T-cell (primary cell): ENCODE measurements at regions not wholly inside any gene's neighbourhood (a gene's known extent, or its start where the extent isn't known, plus 50 kb on each side); places are given as distances from the start of the nearest gene placed in this dataset.

Source experiments
- ATAC-seq, 4 experiments: fragments of 200-7000 bp in 3 of 4; fragments of 150-1000 bp in 1 of 4; cut with Tn5 transposase; replicated peaks in 1 of 4; 1 replicate in 3 of 4; 2 replicates in 1 of 4; pipeline ENCODE4 v1.10.0; 2021; ENCODE audit warnings: moderate library complexity in 3 of 4, mild to moderate bottlenecking in 2 of 4, moderate number of reproducible peaks in 1 of 4
- CTCF ChIA-PET, 2 donors: fragments of 300-600 bp; sonication (Branson Sonifier 250); formaldehyde crosslinking; loops; one replicate each; lab custom pipeline; 2022; ENCODE audit warnings: antibody characterized with exemption in 2 of 2; lab: Charles Lee
- POLR2A ChIA-PET, 2 donors: fragments of 300-600 bp; sonication (Branson Sonifier 250); formaldehyde crosslinking; loops; one replicate each; lab custom pipeline; 2022; ENCODE audit warnings: antibody characterized with exemption in 2 of 2; lab: Charles Lee
- DNase-seq, 35 experiments: peaks; one replicate each; pipeline versions ENCODE4 v3.0.0 to v3.0.0-alpha.2; 2013 to 2023
- H3K27ac ChIP-seq: one replicate; pipeline ENCODE4 v1.5.1; 2013; ENCODE audit warnings: low read length
- H3K27me3 ChIP-seq, 2 experiments: replicated peaks in 1 of 2; 1 replicate in 1 of 2; 2 replicates in 1 of 2; pipeline versions ENCODE4 v1.6.1 to v1.7.0; 2013; ENCODE audit warnings: low read length in 1 of 2, mixed read lengths in 1 of 2; ENCODE audit not compliant: control insufficient read depth in 2 of 2, insufficient read depth in 2 of 2; ENCODE audit errors: extremely low read depth in 1 of 2
- H3K36me3 ChIP-seq, 2 donors: 1 replicate in 1 of 2; 2 replicates in 1 of 2; pipeline versions ENCODE4 v1.6.1 to v1.7.0; 2013; ENCODE audit warnings: low read length in 1 of 2; ENCODE audit not compliant: control insufficient read depth in 2 of 2, insufficient read depth in 1 of 2; ENCODE audit errors: extremely low read depth in 1 of 2
- H3K4me1 ChIP-seq, 2 experiments: 1 replicate in 1 of 2; 2 replicates in 1 of 2; pipeline versions ENCODE4 v1.6.1 to v1.7.0; 2013; ENCODE audit warnings: low read length in 2 of 2, mixed read lengths in 1 of 2; ENCODE audit not compliant: insufficient read depth in 2 of 2, control insufficient read depth in 1 of 2; ENCODE audit errors: extremely low read depth in 1 of 2
- H3K4me3 ChIP-seq, 2 donors: 1 replicate in 1 of 2; 2 replicates in 1 of 2; pipeline versions ENCODE4 v1.5.1 to v1.7.0; 2013; ENCODE audit warnings: mild to moderate bottlenecking in 2 of 2, low read length in 1 of 2, moderate library complexity in 1 of 2; ENCODE audit not compliant: control insufficient read depth in 1 of 2; ENCODE audit errors: extremely low read depth in 1 of 2
- H3K9me3 ChIP-seq: 2 replicates; pipeline ENCODE4 v1.7.0; 2013
- H3K27ac Mint-ChIP-seq, 2 donors: one replicate each; pipeline ENCODE4 v1.8.0; 2020 to 2021; ENCODE audit warnings: mild to moderate bottlenecking in 2 of 2, mixed read lengths in 2 of 2
- H3K27me3 Mint-ChIP-seq, 2 donors: one replicate each; pipeline ENCODE4 v1.8.0; 2021 to 2022; ENCODE audit warnings: mixed read lengths in 2 of 2
- H3K36me3 Mint-ChIP-seq: one replicate; pipeline ENCODE4 v1.8.0; 2021; ENCODE audit warnings: mixed read lengths
- H3K4me1 Mint-ChIP-seq, 3 donors: one replicate each; pipeline ENCODE4 v1.8.0; 2020 to 2022; ENCODE audit warnings: mixed read lengths in 3 of 3, mild to moderate bottlenecking in 1 of 3
- H3K4me3 Mint-ChIP-seq, 3 donors: one replicate each; pipeline ENCODE4 v1.8.0; 2020 to 2022; ENCODE audit warnings: mild to moderate bottlenecking in 3 of 3, mixed read lengths in 3 of 3, moderate library complexity in 3 of 3
- H3K9me3 Mint-ChIP-seq, 3 donors: one replicate each; pipeline ENCODE4 v1.8.0; 2020 to 2022; ENCODE audit warnings: mixed read lengths in 3 of 3
- WGBS: methylation state at CpG from one replicate; pipeline ENCODE4 v1.1.5; 2013; ENCODE audit warnings: missing lambda C conversion rate; ENCODE audit not compliant: insufficient coverage; 5-methylcytosine and 5-hydroxymethylcytosine counted together

DNA sequence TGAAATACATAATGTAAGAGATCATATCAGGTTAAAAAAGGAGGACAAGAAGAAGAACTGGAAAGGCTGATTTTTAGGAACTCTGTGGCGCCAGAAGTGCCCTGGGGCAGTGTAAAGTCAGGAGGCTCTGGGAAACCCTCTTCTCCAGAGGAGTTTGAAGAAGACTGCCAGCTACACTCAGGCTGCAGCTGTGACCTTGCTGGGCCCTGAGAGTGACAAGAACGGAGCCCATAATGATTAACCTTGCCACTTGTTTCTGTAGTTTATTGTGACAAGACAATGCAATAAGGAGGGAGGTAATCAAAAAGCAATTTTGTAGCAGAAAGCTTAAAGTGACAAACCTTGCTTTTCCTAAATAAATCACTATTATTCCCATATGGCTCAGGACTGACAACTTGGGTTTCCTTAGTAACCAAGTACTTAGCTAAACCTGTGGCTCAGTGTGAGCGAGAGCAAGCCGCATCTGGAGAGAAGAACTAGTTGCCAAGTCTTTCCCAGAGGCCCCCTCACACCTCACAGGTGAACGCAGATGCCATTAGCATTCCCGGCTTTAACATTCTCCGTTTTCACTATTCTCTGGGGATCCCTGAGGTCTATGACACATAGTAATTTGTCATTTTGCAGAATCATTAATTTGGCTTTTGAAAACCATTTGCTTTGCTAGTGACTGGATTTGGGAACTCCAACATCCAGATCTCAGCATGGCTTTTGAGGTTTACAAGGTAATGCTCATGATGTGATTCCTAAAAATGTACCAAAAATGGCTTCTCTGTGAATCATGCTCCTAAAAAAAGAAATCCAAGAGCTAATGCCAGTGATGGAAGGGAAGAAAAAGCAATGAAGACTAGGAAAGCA is 115.9 kb downstream of the OMA1 start:
- no peak overlapping the region for H3K27ac ChIP-seq
- DNase-seq (no peak), ATAC-seq (no peak)
- H3K27me3 Mint-ChIP-seq = peaks cover 0 to 10% of the 10 kb centered on the region in 2 donors
- H3K4me3 ChIP-seq = no peak overlapping the region
- H3K27ac Mint-ChIP-seq = no peak overlapping the region
- H3K27me3 ChIP-seq = no peaks in the 10 kb centered on the region
- ChIA-PET POLR2A (no interaction called here), CTCF (interaction anchor here in 1 of 2 donors (0.7 kb wide), 1 partner anchor 10 kb away, joined by 3 read pairs; no protein-coding TSS in a partner anchor)
- no peaks in the 10 kb centered on the region for H3K36me3 ChIP-seq
- H3K9me3 Mint-ChIP-seq = no peaks in the 10 kb centered on the region
- H3K4me1 ChIP-seq = no peaks in the 10 kb centered on the region
- H3K4me3 Mint-ChIP-seq = no peak overlapping the region
- WGBS = 80% methylated on average over 2 of the region's 7 CpGs
- H3K36me3 Mint-ChIP-seq = peaks cover 29% of the 10 kb centered on the region
- no peaks in the 10 kb centered on the region for H3K4me1 Mint-ChIP-seq
- H3K9me3 ChIP-seq = no peaks in the 10 kb centered on the region

DNA sequence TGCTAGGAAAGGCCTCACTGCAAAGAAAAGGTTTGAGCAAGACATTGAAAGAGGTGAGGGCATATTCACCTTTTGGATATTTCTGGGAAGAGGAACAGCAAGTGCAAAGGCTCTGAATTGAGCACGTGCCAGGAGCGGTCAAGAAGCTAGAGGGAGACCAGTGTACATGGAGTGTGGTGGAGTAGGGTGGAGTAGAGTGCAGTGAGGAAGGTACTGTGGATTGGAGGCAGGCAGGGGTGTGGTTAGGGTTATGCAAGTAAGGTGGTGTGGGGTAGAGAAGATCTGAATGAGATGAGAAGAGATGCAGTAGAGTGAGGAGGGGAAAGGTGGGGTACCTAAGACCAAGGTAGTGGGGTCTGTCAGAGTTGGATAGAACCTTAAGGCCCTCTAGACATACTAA is 119.6 kb downstream of the OMA1 start:
- peaks cover 36% of the 10 kb centered on the region for H3K36me3 Mint-ChIP-seq
- ChIA-PET CTCF (no interaction called here), POLR2A (no interaction called here)
- no peak overlapping the region for H3K27ac Mint-ChIP-seq
- Histone ChIP-seq H3K4me1 (no peaks in the 10 kb centered on the region), H3K4me3 (no peak overlapping the region), H3K36me3 (no peaks in the 10 kb centered on the region), H3K27ac (no peak overlapping the region), H3K27me3 (no peaks in the 10 kb centered on the region), H3K9me3 (no peaks in the 10 kb centered on the region)
- no peaks in the 10 kb centered on the region for H3K4me1 Mint-ChIP-seq
- no peak for DNase-seq
- H3K4me3 Mint-ChIP-seq = no peak overlapping the region
- no peak for ATAC-seq
- 100% methylated on average over 2 of the region's 2 CpGs for WGBS
- H3K9me3 Mint-ChIP-seq = no peaks in the 10 kb centered on the region
- H3K27me3 Mint-ChIP-seq = peaks cover 0 to 17% of the 10 kb centered on the region in 2 donors

DNA sequence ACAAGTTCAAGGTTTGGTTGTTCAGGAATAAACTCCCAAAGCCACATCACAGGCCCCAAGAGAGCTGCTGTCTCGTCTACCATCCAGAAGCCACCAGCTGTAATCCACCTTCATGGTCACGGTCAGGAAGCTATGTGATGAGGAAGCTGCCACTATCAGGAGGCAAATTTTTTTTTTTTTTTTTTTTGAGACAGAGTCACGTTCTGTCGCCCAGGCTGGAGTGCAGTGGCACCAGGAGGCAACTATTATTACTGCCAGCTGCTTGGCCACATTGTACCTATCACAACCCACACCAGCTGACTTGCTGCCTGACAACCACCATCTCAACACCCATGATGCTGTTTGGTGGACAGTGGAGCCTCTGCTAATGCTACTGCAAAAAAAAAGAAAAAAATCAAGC is 124.1 kb downstream of the OMA1 start:
- WGBS = no CpG with 5 or more reads among the region's 4 CpGs
- peaks cover 4 to 22% of the 10 kb centered on the region in 2 donors for H3K27me3 Mint-ChIP-seq
- H3K27ac Mint-ChIP-seq = no peak overlapping the region
- Histone ChIP-seq H3K4me3 (no peak overlapping the region), H3K27me3 (no peaks in the 10 kb centered on the region), H3K36me3 (no peaks in the 10 kb centered on the region), H3K4me1 (no peaks in the 10 kb centered on the region), H3K9me3 (no peaks in the 10 kb centered on the region), H3K27ac (no peak overlapping the region)
- H3K9me3 Mint-ChIP-seq = no peaks in the 10 kb centered on the region
- POLR2A ChIA-PET = interaction anchor here in 1 of 2 donors (0.5 kb wide), 1 partner anchor 202 kb away, joined by 3 read pairs; no protein-coding TSS in a partner anchor
- ATAC-seq (no peak), DNase-seq (no peak)
- no peaks in the 10 kb centered on the region for H3K4me1 Mint-ChIP-seq
- H3K4me3 Mint-ChIP-seq = no peak overlapping the region
- CTCF ChIA-PET = interaction anchor here in 1 of 2 donors (0.7 kb wide), 1 partner anchor 128 kb away, joined by 3 read pairs; no protein-coding TSS in a partner anchor
- peaks cover 18% of the 10 kb centered on the region for H3K36me3 Mint-ChIP-seq

DNA sequence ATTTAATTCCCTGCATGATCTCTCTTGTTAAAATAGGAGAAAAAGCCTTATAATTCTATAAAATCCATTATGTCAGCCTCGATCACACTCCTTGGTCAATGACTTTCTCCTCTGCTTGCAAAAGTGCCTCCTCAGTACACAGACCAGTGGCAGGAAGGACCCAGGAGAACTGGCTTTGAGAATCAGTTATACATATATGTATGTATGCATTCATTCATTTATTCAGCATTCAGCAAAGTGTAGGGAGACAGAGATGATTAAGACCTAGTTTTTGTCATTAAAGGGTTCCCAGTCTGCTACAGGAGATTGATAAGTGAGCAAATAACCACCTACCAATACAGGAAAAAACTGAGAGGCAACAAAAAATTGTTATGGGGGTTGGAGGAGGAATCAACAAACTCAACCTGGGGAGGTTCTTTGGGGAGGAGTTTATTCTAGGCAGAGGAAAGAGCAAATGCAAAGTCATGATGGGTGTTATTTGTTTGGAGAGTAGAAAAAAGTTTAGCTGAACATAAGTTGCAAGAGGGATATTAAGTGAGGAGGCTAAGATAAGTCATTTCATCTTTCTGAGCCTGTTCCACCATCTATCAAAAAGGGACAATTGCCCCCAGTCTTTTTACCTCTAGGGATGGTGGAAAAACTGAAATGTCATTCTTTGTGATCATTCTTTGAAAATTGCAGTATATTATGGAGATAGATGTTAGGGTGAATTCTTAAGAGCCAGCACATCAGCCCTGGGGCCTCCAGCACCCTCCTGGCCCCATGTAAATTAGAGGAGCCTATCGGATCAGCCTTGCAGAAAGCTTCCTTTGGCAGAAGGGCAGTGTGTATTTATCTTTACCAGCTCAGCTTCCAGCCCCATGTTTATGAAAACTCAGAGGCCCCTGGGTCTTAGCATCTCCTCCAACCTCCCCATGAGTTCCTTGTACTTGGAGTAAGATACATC is 128.0 kb downstream of the OMA1 start:
- Histone ChIP-seq H3K36me3 (peaks cover 0 to 5% of the 10 kb centered on the region in 2 donors), H3K27ac (no peak overlapping the region), H3K4me3 (no peak overlapping the region), H3K27me3 (no peaks in the 10 kb centered on the region), H3K9me3 (no peaks in the 10 kb centered on the region), H3K4me1 (no peaks in the 10 kb centered on the region)
- DNase-seq (no peak), ATAC-seq (no peak)
- Mint-ChIP-seq H3K9me3 (no peaks in the 10 kb centered on the region), H3K36me3 (no peaks in the 10 kb centered on the region), H3K27me3 (peaks cover 4 to 10% of the 10 kb centered on the region in 2 donors), H3K4me3 (no peak overlapping the region), H3K4me1 (no peaks in the 10 kb centered on the region), H3K27ac (no peak overlapping the region)
- CTCF ChIA-PET = no interaction called here
- no CpG with 5 or more reads among the region's 2 CpGs for WGBS
- POLR2A ChIA-PET = no interaction called here

DNA sequence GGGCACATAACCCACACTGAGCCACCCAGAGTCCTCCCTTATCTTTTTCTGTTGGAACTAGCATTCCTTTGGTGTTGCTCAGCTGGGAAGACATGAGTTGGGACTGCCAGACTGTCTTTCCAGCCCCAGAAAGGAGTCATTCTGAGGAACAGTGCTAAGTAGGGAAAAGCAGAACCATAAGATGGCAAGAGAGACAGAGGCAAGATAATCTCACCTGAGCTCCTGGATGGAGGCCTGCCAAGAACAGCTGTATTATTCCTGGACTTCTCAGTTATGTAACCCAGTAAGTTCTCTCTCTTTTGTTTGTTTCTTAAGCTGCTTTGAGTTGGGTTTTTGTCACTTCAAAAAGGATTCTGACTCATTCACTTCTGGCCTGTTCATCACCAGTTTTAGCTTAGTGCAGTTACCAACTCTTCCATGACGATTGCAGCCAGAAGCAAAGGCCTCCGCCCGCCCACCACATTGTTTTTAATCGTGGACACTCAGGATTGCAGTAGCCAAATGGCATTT is 134.4 kb downstream of the OMA1 start:
- no peak for ATAC-seq
- Histone ChIP-seq H3K36me3 (peaks cover 0 to 3% of the 10 kb centered on the region in 2 donors), H3K27me3 (no peaks in the 10 kb centered on the region), H3K27ac (no peak overlapping the region), H3K4me1 (no peaks in the 10 kb centered on the region), H3K4me3 (no peak overlapping the region), H3K9me3 (no peaks in the 10 kb centered on the region)
- DNase-seq = no peak
- Mint-ChIP-seq H3K27me3 (peaks cover 3 to 7% of the 10 kb centered on the region in 2 donors), H3K27ac (no peak overlapping the region), H3K4me3 (no peak overlapping the region), H3K9me3 (no peaks in the 10 kb centered on the region), H3K4me1 (no peaks in the 10 kb centered on the region), H3K36me3 (no peaks in the 10 kb centered on the region)
- ChIA-PET POLR2A (no interaction called here), CTCF (no interaction called here)
- WGBS = 90% methylated on average over 4 of the region's 4 CpGs

DNA sequence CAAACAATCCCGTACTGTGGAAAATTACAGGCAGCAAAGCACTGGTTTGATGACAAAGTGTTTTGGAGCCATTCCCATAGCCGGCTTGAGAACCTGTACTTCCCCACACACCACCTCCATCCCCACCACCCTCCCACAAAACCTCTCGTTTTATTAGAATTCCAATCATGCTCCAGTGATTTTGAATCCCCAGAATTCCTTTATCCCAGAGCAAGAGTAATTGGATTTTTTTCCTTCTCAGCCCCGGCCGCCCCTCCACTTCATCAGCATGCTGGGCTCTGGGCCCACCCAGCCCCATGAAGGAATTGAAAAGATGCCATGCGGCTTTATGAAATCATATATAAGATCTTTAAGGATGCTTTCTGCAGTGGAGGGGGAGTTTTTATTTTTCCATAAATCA is 136.6 kb downstream of the OMA1 start:
- Mint-ChIP-seq H3K27me3 (peaks cover 7 to 11% of the 10 kb centered on the region in 2 donors), H3K4me3 (no peak overlapping the region), H3K36me3 (peaks cover 4% of the 10 kb centered on the region), H3K4me1 (no peaks in the 10 kb centered on the region), H3K27ac (no peak overlapping the region), H3K9me3 (no peaks in the 10 kb centered on the region)
- ATAC-seq (no peak), DNase-seq (no peak)
- H3K9me3 ChIP-seq = no peaks in the 10 kb centered on the region
- WGBS = 88% methylated on average over 3 of the region's 6 CpGs
- H3K27ac ChIP-seq = no peak overlapping the region
- H3K4me3 ChIP-seq = no peak overlapping the region
- H3K36me3 ChIP-seq = no peaks in the 10 kb centered on the region
- H3K27me3 ChIP-seq = no peaks in the 10 kb centered on the region
- POLR2A ChIA-PET = no interaction called here
- no peaks in the 10 kb centered on the region for H3K4me1 ChIP-seq
- CTCF ChIA-PET = no interaction called here
